Astrocyte (in vitro differentiated cells and primary cell): ENCODE measurements at regions not wholly inside any gene's neighbourhood (a gene's known extent, or its start where the extent isn't known, plus 50 kb on each side); places are given as distances from the start of the nearest gene placed in this dataset.

Experiments
- CTCF ChIP-seq: IDR thresholded peaks from 2 replicates; pipeline ENCODE4 v1.5.1; 2011; ENCODE audit warnings: low read depth, mild to moderate bottlenecking, inconsistent platforms, low read length, moderate library complexity; ENCODE audit not compliant: insufficient read depth
- EZH2 ChIP-seq: IDR thresholded peaks from 2 replicates; pipeline ENCODE4 v1.6.1; 2012; ENCODE audit warnings: mild to moderate bottlenecking, low read length, inconsistent platforms; ENCODE audit not compliant: insufficient read depth

GRCh38 chr2:176832086-176832485 lies 380.5 kb upstream of the HNRNPA3 start:
- TF ChIP-seq CTCF = no peak
- TF ChIP-seq EZH2 = no peak
